SW480 (cell line): ENCODE measurements at regions not wholly inside any gene's neighbourhood (a gene's known extent, or its start where the extent isn't known, plus 50 kb on each side); places are given as distances from the start of the nearest gene placed in this dataset.
"Not testable (repeated sequence)": the region's sequence is repeated elsewhere in the genome, so short reads cannot be mapped to it uniquely, and the experiment has no call there.

ENCODE experiments used
- DNase-seq: peaks from one replicate; pipeline ENCODE4 v3.0.0-alpha.2; 2016; ENCODE audit warnings: low spot score

DNA sequence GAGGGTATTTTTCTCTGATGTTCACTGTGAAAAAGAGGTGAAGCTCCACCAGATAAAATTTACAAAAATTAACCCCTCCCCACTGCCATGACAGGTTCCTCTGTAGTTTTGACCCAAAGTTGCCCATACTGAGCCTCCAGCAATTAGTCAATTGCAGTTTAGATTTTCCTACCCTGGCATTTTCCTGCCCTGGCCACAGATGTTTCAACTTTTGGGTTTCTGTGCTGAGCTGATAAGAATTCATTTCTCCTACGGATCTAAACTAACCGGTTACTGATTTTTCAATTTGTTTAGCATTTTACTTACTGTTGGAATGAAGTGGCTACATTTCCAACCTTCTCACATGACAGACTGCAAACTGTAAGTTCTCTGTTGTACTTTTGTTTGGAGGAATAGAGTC lies 1346.1 kb upstream of the EPHA6 start:
- DNase-seq = no peak

DNA sequence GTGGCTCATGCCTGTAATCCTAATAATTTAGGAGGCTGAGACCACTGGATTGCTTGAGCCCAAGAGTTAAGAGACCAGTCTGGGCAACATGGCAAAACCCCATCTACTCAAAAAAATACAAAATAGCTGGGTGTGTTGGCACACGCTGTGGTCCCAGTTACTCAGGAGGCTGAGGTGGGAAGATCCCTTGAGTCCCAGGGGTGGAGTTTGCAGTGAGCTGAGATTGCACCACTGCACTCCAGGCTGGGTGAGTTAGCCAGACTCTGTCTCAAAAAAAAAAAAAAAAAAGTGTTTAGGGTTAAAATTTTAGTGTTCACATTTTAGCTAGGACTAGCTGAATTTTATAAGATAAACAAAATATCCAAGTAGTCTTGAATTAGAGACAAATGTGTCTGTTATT lies 1340.1 kb upstream of the EPHA6 start:
- DNase-seq = no peak

DNA sequence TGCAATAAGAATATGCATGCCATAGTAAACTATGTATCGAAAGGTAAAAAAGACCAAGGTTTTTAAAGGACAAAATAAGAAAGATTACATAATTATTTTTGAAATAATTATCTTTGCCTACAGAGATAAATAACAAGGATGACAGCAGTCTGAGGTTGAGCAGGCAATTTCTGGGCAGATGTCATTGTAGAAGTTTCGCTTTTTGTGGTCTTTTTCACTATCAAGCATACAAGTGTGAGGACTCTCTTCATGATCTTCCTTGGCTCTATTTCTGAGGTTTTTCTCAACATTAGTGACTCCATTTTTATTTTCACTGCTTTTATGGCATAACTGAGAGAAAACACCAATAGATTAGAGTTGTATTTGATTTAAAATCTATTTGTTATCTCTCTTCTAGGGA lies 1337.9 kb upstream of the EPHA6 start:
- DNase-seq = no peak

DNA sequence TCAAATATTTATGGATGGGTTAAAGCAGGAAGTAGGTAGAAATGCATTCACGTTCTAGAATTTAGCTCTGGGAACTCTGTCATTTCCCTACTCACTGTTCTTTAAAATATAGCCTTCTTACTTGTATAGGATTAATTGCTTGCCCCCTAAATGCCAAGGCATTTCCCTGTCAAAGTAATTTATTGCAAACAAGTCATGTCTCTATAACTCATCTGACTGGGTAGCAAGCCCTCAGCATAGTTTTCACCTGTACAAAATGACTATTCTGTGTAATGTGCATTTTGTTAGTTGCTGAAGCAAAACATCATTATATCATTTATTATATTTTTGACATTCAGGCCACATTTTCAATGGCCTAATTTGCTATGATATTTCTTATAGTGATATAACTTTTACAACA lies 1308.2 kb upstream of the EPHA6 start:
- no peak for DNase-seq

DNA sequence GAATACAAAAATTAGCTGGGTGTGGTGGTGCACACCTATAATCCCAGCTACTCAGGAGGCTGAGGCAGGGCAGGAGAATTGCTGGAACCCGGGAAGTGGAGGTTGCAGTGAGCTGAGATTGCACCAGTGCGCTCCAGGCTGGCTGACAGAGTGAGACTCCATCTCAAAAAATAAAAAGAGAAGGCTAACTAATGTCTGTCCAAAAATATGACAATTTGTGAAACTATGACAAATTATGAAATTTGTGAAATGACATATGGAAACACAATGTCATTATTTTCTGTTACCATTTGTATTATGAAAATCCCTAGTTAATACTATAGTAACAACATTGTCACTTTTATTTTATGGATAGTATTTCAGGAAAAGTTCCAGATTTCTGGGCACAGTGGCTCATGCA lies 1306.3 kb upstream of the EPHA6 start:
- DNase-seq = no peak

DNA sequence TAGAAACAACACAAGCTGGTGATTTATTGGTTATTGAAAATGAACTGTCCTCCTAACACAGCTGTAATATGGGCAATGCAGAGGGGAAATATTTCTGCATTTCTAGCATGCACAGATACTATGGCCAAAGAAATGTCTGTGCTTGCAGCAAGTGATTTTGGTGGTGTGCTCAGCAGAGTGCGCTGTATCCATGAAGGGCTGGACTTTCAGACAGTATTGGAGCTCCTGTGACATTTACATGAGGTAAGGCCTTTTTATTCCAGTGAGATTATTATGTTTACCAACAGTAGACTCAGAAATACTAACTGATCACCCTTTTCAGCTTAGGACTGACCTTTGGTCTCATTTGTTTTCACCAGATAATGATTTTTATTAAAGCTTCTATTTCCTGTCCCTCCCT lies 1302.6 kb upstream of the EPHA6 start:
- DNase-seq = no peak

DNA sequence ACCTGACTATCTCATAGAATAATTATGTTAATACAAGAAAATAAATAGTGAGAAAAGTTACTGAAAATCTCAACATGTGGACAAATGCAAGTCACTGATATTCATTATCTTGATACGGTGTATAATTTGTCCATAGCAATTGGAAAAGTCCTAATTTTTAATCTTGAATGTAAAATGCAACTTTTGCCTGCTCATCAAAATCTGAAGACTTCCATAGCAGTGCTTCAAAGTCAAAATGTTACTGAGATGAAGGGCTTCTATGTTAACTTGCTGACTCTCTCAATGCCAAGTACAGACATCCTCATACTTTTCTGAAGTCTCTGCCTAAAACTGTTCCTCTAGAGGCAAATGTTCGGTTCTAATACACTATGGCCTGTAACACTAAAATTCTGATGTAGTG lies 1300.1 kb upstream of the EPHA6 start:
- no peak for DNase-seq

DNA sequence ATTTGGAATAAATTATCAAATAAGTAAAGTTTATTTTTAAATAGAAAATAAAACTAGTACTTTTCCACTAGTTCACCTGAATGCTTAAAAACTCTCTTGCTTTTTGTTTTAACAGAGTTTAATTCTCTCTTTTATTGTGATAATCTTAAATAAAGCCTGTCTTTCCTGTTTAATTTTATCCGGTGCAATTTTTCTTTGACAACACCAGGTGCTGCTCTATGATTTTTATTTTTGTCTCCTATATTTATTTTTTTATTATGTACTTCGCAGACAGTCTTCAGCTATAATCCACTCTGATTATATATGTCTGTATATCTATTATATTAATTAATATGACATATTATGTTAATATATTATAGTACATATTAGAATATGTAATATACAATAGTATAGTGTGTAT lies 1293.0 kb upstream of the EPHA6 start:
- no peak for DNase-seq

DNA sequence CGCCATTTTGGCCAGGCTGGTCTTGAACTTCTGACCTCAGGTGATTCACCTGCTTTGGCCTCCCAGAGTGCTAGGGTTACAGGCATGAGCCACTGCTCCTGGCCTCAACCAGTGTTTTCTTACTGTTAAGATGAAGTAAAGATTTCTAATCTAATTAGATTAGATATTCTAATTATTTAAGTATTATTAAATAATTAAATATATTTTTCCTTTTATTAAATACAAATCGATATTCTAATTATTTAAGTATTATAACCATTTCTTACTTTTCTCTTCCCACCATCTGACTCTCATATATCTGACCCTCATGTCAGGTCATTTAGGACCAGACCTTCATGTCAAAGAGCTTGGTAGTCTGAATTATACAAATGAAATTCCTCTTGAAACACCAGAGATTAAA lies 1291.9 kb upstream of the EPHA6 start:
- DNase-seq = no peak

DNA sequence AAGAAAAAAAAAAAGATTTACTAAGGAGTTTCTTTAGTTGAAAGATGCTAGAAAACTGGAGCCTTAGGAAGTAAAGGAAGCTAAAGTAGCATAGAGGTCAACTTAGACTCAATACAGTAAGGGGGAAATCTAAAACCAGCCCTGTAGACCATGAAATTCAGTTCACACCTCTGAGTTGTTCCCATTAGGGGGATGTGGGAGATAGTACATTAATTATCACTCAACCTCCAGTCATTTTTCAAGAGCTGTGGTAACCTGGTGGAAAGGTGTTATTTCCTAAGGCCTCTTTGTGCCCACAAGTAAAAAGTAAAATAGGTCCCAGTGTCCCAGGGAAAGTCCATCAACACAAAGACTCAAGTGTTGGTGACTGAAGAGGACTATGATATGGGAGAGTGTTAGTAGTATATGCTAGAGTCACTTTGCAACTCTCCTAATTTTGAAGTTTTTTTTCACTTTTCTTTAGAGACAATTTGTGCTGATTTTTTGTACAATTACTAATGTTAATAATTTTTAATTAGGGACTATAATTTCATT lies 1274.4 kb upstream of the EPHA6 start:
- DNase-seq = no peak

DNA sequence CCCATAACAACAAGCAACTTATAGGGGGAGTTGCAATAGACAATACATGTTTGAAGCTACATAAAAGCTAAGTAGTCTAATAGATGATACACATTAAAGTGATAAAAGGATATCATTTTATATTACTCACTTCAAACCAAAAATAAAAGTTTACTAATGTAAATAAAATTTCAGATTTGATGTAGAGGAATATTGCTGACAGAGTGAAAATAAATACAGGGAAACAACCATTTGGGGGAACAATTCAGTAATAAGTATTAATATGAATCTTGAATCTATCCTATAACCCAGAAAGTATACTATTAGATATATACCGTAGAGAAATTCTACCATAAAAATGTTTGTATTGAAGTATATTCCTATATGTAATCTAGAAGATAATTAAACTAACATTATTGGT lies 1248.9 kb upstream of the EPHA6 start:
- no peak for DNase-seq

DNA sequence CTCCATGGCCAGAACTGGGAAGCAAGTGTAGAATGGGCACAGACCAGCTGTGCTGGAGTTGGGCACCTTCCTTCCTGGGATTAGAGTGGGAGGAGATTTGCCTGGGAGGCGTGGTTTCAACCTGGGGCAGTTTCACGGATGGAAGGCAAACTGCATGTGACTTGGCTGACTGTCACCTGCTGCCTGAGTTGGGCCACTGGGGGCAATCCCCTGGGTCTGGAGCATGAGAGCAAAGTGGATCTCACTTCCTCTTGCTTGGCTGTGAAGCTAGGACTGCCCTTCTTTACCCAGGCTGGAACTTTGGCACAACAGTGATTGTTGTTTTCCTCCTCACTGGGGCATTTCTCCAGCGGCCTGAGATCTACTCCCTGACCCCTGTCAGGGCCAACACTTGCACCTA lies 1247.0 kb upstream of the EPHA6 start:
- DNase-seq = no peak

DNA sequence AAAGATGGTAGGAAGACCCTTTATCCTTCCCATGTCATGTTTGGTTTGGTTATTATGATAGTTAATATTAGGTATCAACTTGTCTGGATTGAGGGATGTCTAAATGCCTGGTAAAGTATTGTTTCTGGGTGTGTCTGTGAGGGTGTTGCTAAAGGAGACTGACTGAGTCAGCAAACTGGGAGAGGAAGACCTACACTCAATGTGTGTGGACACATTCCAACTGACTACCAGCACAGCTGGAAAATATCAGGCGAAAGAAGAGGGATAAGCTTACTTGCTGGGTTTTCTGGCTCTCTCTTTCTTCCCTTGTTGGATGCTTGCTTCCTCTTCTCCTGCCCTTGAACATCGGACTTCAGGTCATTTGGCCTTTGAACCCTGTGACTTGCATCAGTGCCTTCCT lies 1227.6 kb upstream of the EPHA6 start:
- DNase-seq = no peak

DNA sequence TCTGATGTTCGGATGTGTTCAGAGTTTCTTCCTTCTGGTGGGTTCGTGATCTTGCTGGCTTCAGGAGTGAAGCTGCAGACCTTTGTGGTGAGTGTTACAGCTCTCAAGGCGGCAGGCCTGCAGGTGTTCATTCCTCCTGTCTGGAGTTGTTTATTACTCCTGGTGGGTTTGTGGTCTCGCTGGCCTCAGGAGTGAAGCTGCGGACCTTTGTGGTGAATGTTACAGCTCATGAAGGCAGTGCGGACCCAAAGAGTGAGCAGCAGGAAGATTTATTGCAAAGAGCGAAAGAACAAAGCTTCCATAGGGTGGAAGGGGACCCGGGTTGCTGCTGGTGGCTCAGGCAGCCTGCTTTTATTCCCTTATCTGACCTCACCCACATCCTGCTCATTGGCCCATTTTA lies 1226.8 kb upstream of the EPHA6 start:
- not testable (repeated sequence) for DNase-seq

DNA sequence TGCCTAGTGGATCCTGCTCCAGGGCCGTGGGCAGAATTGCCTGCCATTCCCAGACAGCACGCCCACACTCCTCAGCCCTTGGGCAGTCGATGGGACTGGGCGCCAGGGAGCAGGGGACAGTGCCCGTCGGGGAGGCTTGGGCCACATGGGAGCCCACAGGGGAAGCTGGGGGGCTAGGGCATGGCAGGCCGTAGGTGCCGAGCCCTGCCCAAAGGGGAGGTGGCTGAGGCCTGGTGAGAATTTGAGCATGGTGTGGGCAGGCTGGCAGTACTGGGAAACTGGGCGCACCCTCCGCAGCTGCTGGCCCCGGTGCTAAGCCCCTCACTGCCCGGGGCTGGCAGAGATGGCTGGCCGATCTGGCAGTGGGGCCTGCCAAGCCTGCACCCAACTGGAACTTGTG lies 1225.9 kb upstream of the EPHA6 start:
- no peak for DNase-seq

DNA sequence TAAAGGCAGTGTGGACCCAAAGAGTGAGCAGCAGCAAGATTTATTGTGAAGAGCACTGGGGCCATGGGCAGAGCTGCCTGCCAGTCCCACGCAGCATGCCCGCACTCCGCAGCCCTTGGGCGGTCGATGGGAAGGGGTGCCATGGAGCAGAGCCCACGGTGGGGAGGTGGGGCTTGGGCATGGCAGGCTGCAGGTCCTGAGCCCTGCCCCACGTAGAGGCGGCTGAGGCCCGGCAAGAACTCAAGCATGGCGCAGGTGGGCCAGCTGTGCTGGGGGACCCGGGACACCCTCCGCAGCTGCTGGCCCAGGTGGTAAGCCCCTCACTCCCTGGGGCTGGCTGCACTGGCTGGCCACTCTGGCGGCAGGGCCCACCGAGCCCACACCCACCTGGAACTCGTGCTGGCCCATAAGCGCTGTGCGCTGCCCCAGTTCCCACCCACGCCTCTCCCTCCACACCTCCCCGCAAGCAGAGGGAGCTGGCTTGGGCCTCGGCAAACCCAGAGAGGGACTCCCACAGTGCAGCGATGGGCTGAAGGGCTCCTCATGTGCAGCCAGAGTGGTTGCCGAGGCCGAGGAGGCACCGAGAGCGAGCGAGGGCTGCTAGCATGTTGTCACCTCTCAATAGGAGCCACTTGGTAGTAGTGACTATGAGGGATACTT lies 1218.8 kb upstream of the EPHA6 start:
- no peak for DNase-seq

DNA sequence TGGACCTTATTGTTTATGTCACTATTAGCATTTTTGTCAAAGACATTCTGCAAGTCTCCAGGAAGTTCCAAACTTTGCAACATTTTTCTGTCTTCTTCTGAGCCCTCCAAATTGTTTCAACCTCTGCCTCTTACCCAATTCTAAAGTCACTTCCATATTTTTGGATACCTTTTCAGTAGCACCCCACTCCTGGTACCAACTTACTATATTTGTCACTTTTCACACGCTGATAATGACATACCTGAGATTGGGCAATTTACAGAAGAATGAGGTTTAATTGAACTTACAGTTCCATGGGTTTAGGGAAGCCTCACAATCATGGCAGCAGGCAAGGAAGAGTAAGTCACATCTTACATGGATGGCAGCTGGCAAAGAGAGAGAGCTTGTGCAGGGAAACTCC lies 1206.5 kb upstream of the EPHA6 start:
- DNase-seq = no peak

DNA sequence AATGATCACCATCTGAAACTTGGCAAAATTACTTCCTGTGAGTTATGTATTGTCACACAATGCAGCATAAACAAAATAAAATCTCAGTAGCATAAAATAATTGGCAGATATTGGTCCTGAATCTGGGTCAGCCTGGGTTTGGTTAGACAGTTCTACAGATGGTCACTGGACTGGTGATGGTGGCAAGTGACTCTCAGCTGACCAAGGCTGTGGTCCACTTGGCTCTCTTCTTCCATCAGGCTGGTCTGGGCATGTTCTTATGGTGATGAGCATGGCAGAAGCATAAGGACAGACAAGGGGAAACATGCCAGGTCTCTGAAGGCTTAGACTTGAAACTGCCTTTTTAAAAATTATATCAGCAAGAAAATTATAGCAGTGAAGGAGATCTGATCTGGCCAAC lies 1205.0 kb upstream of the EPHA6 start:
- no peak for DNase-seq

DNA sequence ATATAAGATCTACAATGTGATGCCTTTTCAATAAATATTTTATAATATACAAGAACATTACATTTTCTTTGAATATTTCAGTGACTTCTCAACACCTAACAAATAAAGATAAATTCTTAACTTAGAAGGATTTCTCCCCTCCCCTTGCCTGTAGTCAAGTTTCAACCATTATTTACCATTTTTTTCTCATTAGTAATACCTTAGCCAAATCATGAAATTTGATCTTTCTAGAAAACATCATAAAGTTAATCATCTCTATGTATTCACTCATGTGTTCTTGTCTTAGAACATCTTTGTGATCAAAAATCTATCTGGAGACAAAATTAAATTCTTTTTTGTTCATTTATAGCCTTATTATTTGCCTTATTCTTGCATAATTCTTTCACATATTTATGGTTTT lies 1201.8 kb upstream of the EPHA6 start:
- no peak for DNase-seq

DNA sequence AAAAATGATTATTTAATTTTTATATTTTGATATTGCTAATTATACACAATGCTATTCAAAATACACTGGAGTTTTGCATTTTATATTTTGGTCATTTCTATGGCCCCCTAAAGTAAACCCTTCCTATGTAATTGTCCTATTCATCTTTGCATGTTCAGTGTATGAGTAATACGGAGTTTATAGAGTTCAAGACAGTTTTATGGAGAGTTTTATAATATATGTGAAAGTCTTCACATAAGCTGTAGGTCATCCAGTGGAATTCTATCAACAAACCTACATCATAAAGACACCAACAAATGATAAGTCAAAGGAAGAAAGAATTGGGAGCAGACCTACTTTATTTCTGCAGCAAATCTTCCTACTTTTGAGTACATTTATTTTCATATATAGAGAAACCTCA lies 1200.4 kb upstream of the EPHA6 start:
- DNase-seq = no peak

DNA sequence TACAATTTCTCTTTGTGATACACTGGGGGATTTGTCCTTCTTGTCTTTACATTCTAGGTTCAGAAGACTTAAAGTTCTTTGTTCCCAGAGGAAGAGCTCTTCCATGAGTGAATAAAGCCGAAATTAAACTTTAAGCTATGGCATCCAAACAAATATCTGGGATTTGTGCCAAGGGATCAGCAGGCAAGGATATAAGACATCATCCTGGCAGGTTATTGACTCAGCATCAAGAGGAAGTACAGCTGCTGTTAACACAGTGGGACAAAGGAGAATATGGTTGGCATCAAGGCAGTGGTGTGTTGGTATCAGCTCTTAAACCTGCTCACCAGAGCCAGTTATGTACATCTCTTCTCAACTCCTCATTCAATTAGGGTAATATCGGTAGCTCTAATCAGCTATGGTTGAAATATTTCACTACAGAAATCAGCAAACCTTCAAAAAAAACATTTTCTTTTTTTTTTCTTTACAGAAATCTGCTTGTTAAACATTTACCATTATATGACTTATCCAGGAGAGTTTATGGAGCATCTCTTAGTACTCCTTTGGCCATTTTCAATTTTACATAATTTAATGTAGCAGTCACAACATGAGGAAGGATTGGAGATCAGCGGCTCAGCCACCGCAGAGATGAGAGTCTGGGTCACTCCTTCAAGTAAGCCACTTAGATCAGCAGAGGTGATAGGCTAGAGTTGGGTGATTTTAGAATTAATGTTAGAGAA lies 1198.6 kb upstream of the EPHA6 start:
- no peak for DNase-seq

DNA sequence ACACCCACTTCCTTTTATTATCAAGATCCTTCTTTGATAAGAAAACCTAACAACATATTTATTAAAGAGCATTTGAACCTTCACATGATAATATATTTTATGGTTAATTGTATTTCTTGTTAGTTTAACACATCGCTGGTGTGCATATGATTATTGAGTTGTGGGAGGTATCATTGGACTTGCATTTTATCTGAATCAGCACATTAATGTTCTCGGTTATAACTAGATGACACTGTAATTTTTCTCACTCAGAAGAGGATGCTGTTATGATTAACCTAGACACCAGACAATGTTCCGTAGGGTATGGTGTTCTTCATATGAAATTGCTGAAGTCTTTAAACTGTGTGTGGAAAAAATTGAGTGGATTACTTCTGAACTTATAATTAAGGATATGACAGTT lies 1188.3 kb upstream of the EPHA6 start:
- no peak for DNase-seq

DNA sequence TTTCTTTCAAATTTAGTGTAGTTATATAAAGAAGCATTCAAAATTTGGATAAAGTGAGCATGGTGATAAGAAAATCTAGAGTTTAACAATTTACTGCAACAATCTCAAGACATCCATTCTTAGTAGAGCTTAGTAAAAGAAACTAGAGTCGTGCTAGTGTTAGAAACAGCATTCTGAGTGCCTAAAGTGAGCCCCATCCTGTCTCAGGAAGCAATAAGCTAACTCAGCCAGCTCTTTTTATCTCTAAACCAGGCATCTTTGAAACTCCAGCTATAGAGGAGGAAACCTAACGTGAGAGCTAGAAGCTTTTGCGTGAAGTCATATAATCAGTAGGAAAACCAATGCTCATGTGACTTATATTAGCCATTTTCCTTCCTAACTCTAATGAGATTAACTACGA lies 1187.1 kb upstream of the EPHA6 start:
- no peak for DNase-seq

DNA sequence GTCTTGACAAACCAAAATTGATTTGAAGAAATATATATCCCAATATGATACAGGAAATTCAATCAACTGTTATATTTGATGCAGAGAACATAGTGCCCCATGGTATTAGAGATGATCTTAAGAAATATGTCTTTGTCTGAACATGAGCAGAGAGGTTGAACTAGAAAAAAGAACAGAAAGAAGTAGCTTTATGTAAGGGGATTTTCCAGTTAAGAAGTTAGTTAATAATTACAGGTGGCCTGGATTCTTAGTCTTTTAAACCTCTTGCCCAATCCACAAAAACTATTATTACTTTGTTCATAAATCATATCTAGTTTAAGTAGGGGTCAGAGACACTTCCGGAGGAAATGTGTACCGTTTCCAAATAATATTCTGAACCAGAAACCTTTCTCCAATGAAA lies 1186.7 kb upstream of the EPHA6 start:
- no peak for DNase-seq
